GM12874 (cell line): ENCODE measurements at regions not wholly inside any gene's neighbourhood (a gene's known extent, or its start where the extent isn't known, plus 50 kb on each side); places are given as distances from the start of the nearest gene placed in this dataset.

Experiments
- TF ChIP-seq, protein P1 (sequence below): IDR thresholded peaks from 2 replicates; pipeline ENCODE4 v1.5.1; 2011; ENCODE audit warnings: low read depth, mild to moderate bottlenecking, control low read depth, low read length, moderate library complexity; ENCODE audit not compliant: insufficient read depth

DNA sequence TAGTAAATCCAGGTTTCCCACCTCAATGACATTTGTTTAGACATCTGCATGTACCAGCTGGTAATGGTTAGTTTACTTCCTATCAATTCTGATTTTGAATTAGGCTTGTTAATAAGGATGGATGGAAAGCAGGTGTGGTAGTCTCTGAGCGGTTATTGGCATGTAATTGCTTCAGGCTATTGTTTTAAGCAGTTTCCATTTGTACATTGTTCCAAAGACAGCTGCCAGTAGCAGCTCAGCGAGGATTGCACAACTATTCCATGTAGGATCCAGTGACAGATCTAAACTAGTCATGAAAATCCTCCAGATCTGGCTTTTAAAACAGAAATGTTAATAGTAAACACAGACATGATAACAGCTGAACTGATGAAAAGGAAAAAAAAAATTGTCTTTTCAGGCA is 436.0 kb upstream of the ADARB2 start:
- TF ChIP-seq, protein P1, sequence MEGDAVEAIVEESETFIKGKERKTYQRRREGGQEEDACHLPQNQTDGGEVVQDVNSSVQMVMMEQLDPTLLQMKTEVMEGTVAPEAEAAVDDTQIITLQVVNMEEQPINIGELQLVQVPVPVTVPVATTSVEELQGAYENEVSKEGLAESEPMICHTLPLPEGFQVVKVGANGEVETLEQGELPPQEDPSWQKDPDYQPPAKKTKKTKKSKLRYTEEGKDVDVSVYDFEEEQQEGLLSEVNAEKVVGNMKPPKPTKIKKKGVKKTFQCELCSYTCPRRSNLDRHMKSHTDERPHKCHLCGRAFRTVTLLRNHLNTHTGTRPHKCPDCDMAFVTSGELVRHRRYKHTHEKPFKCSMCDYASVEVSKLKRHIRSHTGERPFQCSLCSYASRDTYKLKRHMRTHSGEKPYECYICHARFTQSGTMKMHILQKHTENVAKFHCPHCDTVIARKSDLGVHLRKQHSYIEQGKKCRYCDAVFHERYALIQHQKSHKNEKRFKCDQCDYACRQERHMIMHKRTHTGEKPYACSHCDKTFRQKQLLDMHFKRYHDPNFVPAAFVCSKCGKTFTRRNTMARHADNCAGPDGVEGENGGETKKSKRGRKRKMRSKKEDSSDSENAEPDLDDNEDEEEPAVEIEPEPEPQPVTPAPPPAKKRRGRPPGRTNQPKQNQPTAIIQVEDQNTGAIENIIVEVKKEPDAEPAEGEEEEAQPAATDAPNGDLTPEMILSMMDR: no peak

DNA sequence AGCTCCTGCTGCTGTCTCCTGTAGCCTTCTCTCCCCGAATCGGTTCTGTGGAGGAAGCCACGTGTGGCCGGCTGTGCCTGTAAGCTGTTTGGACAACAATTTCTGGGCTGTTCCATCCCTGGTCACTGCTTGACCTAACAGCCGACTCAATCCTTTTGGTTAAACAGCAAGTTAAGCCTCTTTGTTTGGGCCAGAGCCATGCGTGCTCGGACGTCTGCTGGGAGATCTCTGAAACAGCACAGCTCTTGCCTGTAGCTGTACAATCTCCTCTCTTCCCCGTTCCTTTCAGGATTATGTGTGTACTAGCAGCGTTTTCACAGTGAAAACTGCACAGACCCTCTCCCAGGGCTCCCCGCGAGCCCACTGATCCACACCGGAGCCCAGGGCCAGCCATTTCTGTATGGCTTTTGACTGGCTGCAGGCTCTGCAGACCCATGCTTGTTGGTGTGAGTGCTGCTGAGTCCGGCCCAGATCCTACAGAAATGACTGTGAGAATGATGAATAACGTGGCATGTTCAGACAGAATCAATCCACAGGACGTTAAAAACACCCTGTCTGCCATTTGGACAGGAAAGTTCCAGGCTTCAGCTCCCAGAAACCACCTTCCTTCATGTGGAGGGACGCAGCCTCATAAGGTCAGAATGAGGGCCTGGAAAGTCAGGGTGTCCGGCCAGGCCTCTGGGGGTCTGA is 428.6 kb upstream of the ADARB2 start:
- TF ChIP-seq, protein P1: no peak

DNA sequence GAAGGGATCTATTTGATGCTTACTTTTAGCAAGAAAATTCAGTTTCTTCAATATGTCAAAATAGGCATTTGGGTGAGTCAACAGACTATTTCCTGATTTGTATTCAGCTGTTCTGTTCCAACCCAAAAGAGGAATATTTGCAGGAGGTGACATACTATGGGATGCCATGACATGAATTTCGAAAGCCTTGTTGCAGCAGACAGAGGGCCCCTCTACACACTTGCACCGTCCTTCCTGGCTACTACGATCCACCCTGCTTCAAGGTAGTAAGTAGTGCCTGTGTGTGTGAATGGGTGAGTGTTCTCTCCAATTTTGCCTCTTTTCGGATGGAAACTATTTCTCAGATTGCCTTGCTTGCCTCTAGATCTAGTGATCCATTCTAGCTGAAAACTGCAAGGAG is 413.0 kb upstream of the ADARB2 start:
- TF ChIP-seq, protein P1: no peak

DNA sequence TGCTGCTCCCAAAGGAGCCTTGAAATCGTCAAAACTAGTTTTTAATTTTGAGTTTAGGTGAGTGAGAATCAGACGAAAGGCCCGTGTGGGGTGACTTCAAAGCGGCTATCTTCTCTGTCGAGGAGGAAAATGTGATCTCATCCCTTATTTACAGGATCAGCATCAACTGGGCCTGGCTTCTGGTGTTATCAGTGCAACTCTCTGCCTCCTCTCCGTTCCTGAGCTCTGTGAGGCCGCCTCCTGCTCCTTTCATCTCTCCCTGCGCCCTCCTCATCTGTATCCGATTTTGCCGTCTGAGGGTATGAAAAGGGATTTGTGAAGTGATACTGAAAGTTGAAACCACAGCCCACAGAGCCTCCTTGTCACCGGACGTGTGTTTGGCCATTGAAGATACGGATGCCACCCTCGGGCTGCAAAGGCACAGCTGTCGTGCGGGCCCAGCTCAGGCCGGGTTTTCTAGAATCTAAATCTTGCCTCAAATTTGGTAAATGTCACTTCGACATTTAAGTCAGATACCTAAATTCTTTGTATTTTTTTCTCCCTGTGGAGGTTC is 408.7 kb upstream of the ADARB2 start:
- TF ChIP-seq, protein P1: no peak

DNA sequence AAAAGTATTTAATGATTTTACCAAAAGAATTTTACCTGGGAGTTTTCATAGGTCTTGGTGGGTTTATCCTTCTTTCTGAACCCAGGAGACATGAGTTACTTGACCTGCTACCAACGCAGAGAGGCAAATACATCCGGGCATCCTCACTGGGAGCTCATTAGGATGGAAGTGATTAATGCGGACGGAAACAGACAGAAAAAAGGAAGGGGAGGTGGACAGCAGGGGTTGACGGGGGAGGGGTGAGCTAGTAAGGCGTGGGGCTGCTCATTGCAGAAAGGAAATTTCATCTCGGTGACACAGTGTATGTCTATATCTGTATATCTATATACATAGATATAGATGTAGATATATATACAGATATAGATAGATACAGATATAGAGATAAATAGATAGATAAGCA is 408.2 kb upstream of the ADARB2 start:
- TF ChIP-seq, protein P1: no peak

DNA sequence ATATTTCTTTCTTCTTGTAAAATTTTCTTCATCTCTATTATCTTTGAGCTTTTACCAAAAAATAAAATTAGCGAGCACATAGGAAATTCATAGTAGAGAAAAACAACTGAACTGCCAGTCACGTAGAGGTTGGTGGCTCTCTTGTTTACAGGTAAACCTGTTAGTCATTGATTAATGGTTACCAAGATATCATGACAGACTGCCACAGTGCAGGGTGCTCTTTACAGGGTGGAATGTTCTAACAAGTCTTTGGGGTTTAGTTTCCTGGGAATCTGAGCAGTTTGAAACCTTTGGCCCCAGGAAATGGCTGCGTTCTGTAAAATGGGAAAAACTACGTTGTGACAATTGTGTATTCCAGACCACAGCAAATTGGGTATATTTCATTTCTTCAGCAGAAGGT is 407.3 kb upstream of the ADARB2 start:
- TF ChIP-seq, protein P1: no peak

DNA sequence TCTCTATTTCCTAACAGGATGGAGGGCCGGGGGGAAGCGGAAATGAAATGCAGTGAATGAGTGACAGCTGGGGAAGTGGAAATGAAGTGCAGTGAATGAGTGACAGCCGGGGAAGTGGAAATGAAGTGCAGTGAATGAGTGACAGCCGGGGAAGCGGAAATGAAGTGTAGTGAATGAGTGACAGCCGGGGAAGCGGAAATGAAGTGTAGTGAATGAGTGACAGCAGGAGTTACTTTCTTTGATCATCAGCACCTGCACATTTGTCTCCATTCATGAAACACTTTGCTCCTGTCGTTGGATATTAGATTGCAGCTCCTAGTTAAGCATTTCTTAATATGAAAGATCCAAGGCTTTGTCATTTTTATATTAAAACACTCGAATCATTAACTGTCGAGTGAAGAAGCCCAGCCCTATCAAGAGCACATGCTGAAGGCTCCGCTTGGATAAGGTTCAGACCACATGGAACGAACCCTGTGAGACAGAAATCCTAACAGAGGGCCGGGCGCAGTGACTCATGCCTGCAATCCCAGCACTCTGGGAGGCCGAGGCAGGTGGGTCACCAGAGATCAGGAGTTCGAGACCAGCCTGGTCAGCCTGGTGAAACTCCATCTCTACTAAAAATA is 406.0 kb upstream of the ADARB2 start:
- TF ChIP-seq, protein P1: no peak
